HuH-7.5 (cell line): ENCODE measurements at regions not wholly inside any gene's neighbourhood (a gene's known extent, or its start where the extent isn't known, plus 50 kb on each side); places are given as distances from the start of the nearest gene placed in this dataset.
"Not testable (repeated sequence)": the region's sequence is repeated elsewhere in the genome, so short reads cannot be mapped to it uniquely, and the experiment has no call there.

Experiments
- DNase-seq: peaks from one replicate; pipeline ENCODE4 v3.0.0; 2011; ENCODE audit warnings: low spot score

DNA sequence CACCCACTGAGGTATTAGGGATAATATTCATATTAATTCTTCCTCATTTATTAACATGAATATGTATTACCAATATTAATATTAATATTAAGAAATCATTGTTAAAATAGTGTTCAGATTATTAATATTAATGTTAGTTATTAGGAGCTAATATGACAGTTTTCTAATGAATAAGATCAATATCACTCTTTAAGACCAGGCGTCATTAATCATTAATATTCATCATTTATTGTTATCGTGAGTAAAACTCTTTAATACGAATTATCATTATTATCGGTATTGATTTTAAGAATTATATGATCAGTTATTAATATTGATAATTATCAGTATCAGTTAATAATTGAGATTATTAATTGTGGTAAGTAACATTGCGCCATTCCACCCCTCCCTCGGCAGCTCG lies 101.0 kb upstream of the HMX1 start:
- DNase-seq = not testable (repeated sequence)

DNA sequence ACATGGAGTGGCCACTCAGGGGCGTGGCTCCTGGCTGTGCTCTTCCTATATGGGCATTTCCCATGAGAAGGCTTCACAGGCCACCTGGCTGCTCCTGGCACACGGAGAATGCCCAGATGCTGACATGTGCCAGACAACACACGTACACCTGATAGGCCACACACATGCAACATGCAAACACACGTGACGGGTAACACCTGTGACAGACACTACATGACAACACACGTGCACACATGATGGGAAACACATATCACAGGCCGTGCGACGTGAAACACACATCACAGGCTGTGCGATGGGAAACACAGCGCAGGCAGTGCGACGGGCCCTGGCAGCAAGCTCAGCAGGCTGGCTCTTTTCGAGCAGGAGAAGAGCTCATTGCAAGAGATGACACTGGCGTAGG lies 94.3 kb upstream of the HMX1 start:
- DNase-seq = not testable (repeated sequence)

DNA sequence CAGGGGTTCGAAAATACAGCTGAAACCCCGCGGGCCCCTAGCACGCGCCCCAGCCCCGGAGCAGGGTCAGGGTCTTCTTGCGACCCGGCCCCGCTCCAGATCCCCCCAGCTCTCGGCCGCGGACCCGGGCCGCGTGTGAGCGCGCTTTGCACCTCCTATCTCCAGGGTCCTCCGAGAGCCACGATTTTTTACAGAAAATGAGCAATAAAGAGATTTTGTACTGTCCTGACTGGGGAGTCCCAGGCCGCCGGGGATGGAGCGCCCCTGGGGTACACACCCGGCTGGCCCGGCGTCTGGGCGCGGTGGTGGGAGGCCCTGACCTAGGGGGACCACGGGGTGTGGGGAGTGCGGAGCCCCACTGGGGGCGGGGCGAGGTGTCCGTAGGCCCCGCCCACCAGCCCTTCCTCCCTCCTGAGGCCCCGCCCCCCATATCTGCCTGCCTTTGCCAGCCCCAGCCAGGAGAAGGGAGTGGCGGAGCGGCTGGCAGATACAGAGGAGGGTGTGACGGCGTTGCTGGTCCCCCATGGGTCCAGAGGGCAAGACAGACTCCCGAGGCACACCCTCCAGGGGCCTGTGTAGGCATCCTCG lies 92.7 kb upstream of the HMX1 start:
- not testable (repeated sequence) for DNase-seq

DNA sequence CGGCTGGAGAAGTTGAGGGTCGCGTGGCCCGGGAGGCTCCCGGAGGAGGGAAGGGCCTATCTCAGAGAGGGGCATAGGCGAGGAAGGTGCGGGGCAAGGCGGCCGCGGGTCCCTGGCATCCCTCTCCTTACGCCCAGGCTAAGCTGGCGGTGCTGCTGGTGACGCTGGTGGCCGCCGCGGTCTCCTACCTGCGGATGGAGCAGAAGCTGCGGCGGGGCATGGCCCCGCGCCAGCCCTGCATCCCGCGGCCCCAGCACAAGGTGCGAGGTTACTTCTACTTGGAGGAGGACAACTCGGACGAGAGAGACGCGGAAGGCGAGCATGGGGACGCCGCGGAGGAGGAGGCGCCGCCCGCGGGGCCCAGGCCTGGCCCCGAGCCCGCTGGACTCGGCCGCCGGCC lies 91.9 kb upstream of the HMX1 start:
- not testable (repeated sequence) for DNase-seq

DNA sequence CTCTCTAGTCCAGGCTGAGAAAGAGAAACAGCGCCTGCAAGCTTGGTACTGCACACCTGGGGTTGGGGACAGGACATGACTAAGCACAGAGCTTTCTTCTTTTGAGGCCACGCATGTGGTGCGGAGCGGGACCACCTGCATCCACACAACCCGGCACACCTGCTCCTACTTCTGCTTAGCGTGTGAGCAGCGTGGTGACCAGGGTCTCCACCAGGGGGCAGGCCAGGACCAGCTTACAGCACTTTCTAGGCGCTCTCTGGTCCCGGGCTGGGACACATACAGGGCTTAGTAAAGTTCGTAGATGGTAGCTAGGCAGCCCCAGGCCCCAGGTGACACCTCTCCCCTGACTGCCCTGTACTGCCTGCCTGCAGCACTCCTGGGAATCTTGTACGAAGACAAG lies 89.7 kb upstream of the HMX1 start:
- not testable (repeated sequence) for DNase-seq

DNA sequence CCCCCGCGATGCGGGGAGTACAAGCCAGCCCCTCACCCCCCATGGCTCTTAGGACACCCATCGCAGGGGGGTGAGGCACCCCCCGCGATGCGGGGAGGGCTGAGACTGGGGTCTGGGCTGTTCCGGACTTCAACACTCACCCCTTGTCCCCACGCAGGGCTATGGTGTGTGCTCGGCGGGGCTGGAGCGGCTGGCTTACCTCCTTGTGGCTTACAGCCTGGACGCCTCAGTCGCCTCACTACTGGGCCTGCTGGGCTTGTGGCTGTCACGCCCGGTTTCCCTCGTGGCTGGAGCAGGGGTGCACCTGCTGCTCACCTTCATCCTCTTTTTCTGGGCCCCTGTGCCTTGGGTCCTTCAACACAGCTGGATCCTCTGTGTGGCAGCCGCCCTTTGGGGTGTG lies 87.8 kb upstream of the HMX1 start:
- not testable (repeated sequence) for DNase-seq

DNA sequence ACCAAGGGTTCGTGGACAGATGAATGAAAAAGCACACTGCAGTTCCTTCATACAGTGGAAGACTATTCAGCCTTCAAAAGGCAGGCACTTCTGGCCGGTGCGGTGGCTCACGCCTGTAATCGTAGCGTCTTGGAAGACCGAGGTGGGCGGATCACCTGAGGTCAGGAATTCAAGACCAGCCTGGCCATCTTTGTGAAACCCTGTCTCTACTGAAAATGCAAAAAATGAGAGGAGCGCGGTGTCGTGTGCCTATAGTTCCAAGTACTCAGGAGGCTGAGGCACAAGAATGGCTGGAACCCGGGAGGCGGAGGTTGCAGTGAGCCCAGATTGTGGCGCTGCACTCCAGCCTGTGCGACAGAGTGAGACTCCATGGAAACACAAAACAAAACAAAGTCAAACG lies 82.4 kb upstream of the HMX1 start:
- not testable (repeated sequence) for DNase-seq

DNA sequence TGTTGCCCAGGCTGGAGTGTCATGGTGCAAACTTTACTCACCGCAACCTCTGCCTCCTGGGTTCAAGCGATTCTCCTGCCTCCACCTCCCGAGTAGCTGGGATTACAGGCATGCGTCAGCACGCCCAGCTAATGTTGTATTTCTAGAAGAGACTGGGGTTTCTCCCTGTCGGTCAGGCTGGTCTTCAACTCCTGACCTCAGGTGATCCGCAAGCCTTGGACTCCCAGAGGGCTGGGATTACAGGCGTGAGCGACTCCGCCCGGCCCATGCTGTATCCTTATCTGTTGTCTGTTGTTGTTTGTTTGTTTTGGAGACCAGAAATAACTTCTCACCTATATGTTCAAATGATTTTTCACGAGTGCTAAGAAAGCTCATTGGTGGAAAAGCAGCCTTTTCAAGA lies 81.2 kb upstream of the HMX1 start:
- DNase-seq = not testable (repeated sequence)

DNA sequence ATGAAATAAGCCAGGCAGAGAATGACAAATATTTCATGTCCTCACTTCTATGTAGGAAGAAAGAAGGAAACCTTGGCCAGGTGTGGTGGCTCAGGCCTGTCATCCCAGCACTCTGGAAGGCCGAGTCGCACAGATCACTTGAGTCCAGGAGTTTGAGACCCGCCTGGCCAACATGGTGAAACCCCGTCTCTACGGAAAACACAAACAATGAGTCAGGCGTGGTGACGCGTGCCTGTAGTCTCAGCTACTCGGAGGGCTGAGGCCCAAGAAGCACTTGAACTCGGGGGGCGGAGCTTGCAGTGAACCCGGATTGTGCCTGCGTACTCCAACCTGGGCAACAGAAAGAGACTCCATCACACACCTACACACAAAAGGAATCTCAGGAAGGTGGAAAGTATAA lies 80.5 kb upstream of the HMX1 start:
- DNase-seq = not testable (repeated sequence)

DNA sequence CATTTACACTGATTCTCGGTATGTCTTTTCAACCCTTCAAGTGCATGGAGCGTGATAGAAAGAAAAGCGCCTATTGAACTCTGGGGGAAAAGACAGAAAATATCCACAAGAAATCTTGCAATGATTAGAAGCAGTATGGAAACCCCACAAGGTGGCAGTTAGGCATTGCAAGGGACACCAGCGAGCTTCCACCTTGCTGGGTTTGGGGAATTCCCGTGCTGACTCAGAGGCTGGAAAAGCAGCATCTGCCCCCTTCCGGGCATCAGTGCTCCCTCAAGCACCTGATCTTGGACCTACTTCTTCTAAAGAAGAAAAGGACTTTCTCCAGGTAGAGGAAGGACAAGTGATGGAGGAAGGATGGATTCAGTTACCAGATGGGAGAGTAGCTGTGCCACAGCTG lies 73.9 kb upstream of the HMX1 start:
- not testable (repeated sequence) for DNase-seq

DNA sequence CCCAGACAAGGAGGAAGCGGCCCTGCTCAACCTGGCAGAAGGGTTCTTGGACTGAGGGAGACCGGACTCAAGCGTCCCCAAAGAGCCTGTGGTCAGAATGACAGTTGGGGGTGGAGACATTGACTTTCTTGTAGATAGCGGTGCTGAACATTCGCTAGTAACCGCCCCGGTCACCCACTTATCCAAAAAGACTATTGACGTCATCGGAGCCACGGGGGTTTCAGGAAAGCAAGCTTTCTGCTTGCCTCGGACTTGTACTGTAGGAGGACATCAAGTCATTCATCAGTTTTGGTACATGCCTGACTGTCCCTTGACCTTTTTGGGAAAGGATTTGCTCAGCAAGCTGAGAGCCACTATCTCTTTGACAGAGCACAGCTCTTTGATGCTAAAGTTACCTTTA lies 71.7 kb upstream of the HMX1 start:
- DNase-seq = not testable (repeated sequence)

DNA sequence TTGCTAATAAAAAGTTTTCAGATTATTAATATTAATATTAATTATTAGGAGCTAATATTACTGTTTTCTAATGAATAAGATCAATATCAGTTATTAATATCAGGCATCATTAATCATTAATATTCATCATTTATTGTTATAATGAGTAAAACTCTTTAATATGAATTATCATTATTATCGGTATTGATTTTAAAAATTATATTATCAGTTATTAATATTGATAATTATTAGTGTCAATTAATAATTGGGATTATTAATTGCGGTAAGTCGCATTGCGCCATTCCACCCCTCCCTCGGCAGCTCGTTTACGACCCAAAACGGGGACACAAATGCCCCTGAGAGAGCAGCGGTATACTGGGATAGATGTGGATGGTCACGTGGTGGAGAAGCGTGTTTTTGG lies 70.4 kb upstream of the HMX1 start:
- DNase-seq = not testable (repeated sequence)

DNA sequence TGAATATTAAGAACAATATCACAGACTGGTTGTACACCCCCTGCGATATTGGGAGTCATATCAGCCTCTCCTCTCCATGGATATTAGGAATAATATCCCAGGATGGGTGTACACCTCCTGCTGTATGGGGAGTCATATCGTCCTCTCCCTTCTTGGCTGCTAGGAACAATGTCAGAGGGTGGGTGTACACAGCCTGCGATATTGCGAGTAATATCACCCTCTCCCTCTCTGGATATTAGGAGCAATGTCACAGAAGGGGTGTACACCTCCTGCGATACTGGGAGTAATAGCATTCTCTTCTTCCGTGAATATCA lies 69.8 kb upstream of the HMX1 start:
- not testable (repeated sequence) for DNase-seq

DNA sequence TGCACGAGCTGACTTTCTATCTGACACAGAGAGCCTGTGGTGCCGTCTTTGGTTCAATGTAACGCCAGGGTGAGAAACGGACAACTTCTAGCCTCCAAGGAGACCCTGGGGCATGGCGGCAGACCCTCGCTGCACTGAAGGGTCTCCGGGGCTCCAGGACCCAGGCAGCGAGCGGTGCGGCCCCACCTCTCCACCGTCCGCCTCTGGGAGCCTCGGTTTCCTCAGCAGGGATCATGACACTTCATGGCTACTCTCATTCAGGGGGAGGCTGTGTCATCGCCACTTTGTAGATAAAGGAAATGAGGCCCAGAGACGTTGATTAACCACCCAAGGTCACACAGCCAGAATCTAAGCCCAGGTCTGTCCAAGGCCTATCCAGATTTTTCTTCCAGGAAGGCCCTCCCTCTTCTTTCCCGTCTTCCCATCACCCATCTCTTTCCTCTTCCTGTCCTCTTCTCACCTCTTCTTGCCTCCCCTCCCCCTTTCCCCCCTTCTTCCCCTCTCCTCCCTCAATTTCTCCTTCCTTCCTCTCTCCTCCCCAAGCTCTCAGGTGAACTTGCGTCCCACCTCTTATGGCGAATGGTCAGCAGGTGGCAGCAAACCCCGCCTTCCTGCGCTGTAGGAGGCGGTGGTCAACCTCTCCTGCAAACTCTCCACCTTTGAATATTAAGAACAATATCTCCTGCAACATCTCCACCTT lies 69.3 kb upstream of the HMX1 start:
- DNase-seq = no peak

DNA sequence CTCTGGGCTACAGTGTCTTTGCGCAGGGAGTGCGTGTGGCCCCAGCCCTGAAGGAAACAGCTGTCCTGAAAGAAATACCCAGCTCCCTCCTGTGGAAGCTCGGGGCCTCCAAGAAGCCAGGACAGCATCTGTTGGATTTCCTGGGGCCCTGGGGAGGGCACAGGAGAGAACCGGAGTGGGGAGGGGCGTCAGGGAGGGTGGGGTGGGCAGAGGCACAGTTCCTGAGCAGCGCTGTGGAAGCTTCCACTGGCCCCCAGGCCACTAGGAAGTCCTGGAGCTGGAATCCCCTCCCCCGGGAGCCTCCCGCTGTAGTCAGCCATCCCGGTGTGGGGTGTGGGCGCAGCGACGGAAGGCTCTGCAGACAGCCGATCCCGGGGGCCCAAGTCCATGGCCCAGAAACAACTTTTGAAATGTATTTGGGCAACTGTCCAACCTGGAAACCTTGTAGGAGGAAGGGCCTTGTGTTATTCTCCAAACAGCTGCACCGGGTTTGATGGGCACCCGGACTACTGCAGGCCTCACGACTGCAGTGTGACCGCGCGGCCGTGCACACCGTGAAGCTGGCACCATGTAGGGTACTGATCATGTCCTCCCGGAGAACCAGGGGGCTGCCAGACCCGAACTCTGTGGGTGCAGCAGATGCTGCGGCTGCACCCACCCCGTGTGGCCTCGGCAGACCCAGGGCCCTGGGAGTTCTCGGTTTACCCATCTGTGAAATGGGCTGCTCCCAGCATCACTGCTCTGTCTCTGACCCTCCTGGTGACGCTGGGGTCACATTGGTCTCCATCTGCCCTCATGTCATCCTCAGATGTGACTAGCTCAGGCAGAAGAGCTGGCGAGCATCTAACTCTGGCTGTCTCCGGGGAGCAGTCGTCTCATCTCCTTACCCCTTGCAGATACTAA lies 68.5 kb upstream of the HMX1 start:
- DNase-seq = no peak

DNA sequence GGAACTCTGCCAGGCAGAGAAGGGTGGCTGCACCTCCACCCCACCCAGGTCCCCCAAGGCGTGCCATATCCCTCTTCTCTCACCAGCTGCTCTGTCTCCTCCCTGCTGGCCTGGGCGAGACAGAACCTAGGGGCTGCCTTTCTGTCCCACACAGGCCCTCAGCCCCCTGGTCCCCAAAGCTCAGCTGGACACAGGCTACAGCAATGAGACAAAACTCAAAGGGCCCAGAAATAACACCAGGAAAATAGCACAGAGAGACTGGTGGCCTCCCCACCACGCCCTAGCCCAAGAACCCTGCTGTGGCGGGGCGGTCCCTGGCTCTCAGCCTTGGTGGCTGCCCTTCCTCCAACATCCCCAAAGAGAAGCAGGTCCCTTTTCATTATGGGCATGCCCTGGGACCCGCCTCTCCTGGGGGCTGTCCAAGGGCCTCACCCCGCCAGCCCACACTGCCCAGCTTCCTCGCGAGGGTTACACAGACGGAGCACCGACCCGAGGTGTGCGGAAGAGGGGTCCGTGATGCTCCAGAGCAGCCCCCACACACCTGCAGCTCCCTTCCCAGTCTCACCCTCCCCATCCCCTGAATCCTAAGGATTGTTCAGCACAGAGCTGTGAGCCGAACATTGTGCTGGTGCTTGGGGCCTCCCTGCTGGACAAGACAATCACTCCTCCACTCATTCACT lies 67.7 kb upstream of the HMX1 start:
- no peak for DNase-seq

DNA sequence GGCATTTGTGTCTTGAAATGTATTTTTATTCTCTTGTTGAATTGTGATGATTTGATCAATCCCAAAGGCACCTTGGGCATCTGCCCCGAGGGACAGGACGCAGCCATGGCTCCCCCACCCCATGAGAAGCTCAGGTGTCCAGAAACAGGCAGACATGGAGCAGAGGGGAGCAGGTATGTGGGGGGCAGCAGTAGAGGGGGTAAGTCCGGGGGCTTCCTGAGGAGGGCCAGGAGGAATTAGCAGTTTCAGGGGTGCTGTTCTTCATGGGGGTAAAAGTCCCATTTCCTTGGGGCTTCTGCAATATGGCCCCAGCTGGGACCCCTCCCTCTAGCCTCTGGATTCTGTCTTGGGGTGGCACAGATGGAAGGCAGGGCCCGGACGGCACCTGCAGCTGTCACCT lies 67.0 kb upstream of the HMX1 start:
- DNase-seq = no peak

DNA sequence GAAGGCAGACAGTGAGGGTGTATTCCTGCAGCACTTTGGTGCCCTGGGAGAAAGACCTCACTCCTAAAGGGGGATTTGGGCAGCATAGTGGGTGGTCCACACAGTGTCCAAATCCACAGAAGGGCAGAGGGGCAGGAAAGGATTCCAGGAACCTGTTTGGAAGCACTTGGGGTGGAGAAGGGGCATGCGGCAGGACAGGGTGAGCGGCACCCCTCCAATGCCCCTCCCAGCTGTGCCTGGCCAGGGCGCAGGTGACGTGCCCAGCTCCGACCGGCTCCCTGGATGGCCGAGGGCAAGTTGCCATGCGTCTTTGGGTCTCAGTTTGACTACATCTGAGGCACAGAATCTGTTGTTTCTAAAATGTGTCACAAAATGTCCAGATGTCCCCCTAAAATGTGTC lies 66.5 kb upstream of the HMX1 start:
- no peak for DNase-seq

DNA sequence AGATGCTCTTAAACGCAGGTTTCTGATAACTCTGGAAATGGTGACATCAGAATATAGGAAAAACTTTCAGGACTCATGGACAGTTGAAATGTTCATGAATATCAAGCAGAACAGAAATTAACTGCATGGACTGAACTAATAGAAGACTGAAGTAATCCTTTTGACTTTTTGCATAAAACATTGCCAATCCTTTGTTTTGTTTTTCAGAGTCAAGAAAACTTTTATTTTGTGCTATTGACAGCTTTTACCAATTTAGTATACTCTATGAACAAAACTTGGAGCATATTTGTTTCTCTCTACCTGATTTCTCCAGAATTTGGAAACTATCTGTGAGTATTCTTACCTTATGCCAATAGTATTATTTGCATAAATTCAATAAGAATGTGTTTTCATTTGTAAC lies 61.2 kb upstream of the HMX1 start:
- no peak for DNase-seq

DNA sequence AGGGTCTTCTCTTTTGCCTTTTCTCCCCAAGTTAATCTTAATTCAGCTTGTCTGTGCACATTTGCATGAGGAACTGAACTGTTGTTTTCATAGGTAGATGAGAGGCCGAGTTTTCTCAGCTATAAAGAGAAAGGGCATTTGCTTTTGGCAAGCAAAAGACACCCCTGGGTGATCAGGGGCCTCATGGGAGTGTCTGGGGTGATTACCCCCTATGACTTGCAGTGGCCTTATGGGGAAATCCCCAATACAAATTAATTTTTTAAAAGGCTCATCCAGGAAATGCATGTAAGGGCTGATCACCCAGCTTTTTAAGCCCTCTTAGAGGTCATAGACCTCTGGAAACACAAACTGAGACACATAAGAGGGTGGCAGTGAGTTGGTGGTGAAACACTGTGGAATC lies 56.4 kb upstream of the HMX1 start:
- DNase-seq = no peak

DNA sequence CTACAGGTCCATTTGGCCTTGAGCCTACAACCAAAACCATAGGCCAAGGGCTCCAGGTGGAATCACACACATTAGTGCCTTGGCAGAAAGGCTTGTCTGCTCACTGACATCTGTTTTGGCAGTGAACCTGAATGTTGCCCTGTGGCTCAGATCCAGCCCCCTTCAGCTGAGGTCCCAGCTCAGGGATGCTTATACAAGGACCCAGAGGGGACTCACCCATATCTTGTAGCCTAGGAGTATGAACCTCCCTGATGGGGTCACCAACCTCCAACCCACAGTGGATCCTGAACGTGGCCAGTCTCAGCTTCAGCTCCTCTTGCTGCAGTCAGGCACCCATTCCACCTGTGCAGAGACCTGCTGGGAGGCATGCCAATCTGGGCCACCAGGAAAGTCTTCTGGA lies 50.8 kb upstream of the HMX1 start:
- DNase-seq = no peak

DNA sequence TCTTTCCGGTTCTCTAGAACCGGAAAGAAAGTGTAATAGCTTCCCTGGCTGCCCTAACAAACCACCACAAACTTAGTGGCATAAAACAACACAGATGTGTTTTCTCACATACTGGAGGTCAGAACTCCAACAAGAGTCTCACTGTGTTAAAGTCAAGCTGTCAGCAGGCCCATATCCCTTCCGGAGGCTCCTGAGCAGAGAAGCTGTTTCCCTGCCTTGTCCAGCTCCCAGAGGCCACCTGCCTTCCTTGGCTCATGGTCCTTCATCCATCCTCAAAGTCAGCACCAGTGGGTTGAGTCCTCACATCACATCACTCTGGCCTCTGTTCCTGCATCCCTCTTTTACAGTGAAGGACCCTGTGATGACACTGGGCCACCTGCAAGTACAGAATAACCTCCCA lies 49.8 kb upstream of the HMX1 start:
- no peak for DNase-seq
